H1 (cell line): ENCODE measurements at regions not wholly inside any gene's neighbourhood (a gene's known extent, or its start where the extent isn't known, plus 50 kb on each side); places are given as distances from the start of the nearest gene placed in this dataset.

Source experiments
- CTCF ChIA-PET: fragments of 300-600 bp; sonication (Branson Sonifier 250); formaldehyde crosslinking; loops from one replicate; lab custom pipeline; 2021; ENCODE audit not compliant: partially characterized antibody; lab: Charles Lee
- POLR2A ChIA-PET: fragments of 300-600 bp; sonication (Branson Sonifier 250); formaldehyde crosslinking; loops from one replicate; lab custom pipeline; 2021; ENCODE audit warnings: inconsistent platforms; ENCODE audit not compliant: partially characterized antibody; lab: Charles Lee
- DNase-seq, 2 experiments: peaks; one replicate each; pipeline versions ENCODE4 v3.0.0 to v3.0.0-alpha.2; 2010 to 2022; ENCODE audit warnings: low spot score in 2 of 2, low read depth in 1 of 2, mixed read lengths in 1 of 2
- FAIRE-seq: peaks from 2 replicates; lab custom pipeline; 2011; peaks lifted over from hg19 to GRCh38; lab: Jason Lieb, UNC
- H2AFZ ChIP-seq: 2 replicates; pipeline ENCODE4 v1.8.1; 2012; ENCODE audit warnings: low read length, inconsistent platforms
- H2AK5ac ChIP-seq: 2 replicates; pipeline ENCODE4 v1.6.1; 2013; ENCODE audit warnings: low read depth, low read length
- H2BK120ac ChIP-seq: replicated peaks from 2 replicates; pipeline ENCODE3; 2013; ENCODE audit warnings: low read depth, low read length, inconsistent platforms
- H2BK12ac ChIP-seq: 2 replicates; pipeline ENCODE4 v1.6.1; 2013; ENCODE audit warnings: low read depth, low read length
- H2BK15ac ChIP-seq: 2 replicates; pipeline ENCODE4 v1.6.1; 2013; ENCODE audit warnings: low read length
- H2BK20ac ChIP-seq: 2 replicates; pipeline ENCODE4 v1.6.1; 2013; ENCODE audit warnings: low read length
- H2BK5ac ChIP-seq: 2 replicates; pipeline ENCODE4 v1.6.1; 2013; ENCODE audit warnings: low read depth, low read length
- H3K14ac ChIP-seq: 2 replicates; pipeline ENCODE4 v1.6.1; 2013; ENCODE audit warnings: inconsistent platforms; ENCODE audit not compliant: insufficient read length
- H3K18ac ChIP-seq: 2 replicates; pipeline ENCODE4 v1.6.1; 2013; ENCODE audit warnings: low read length; ENCODE audit errors: extremely low read depth
- H3K23ac ChIP-seq: 2 replicates; pipeline ENCODE4 v1.6.1; 2013; ENCODE audit warnings: inconsistent platforms; ENCODE audit not compliant: insufficient read length
- H3K23me2 ChIP-seq: 2 replicates; pipeline ENCODE4 v1.6.1; 2013; ENCODE audit warnings: low read depth, low read length
- H3K27ac ChIP-seq: 2 replicates; pipeline ENCODE4 v1.6.1; 2011; ENCODE audit warnings: low read depth, low read length, inconsistent platforms
- H3K27me3 ChIP-seq, 4 experiments: replicated peaks in 1 of 4; 1 replicate in 1 of 4; 2 replicates in 3 of 4; pipeline versions ENCODE4 v1.6.1 to v1.8.1; 2011 to 2013; ENCODE audit warnings: low read length in 3 of 4, mild to moderate bottlenecking in 3 of 4, inconsistent platforms in 2 of 4, mixed read lengths in 2 of 4, moderate library complexity in 1 of 4; ENCODE audit not compliant: control insufficient read depth in 3 of 4, insufficient read depth in 3 of 4; ENCODE audit errors: extremely low read depth in 1 of 4
- H3K36me3 ChIP-seq, 4 experiments: 2 replicates each; pipeline versions ENCODE4 v1.6.1 to v1.8.1; 2011 to 2013; ENCODE audit warnings: mild to moderate bottlenecking in 4 of 4, low read length in 3 of 4, moderate library complexity in 2 of 4, control low read depth in 1 of 4, inconsistent platforms in 1 of 4; ENCODE audit not compliant: insufficient read depth in 4 of 4, control insufficient read depth in 2 of 4
- H3K4ac ChIP-seq: replicated peaks from 2 replicates; pipeline ENCODE3; 2013; ENCODE audit warnings: low read length, low read depth, mixed read lengths, inconsistent platforms; ENCODE audit not compliant: insufficient read length
- H3K4me1 ChIP-seq, 4 experiments: replicated peaks in 1 of 4; 1 replicate in 1 of 4; 2 replicates in 3 of 4; pipeline versions ENCODE4 v1.6.1 to v1.8.1; 2011 to 2013; ENCODE audit warnings: low read length in 3 of 4, inconsistent platforms in 2 of 4, mixed read lengths in 1 of 4; ENCODE audit not compliant: insufficient read depth in 4 of 4, control insufficient read depth in 3 of 4
- H3K4me2 ChIP-seq, 2 experiments: 2 replicates each; pipeline versions ENCODE4 v1.6.1 to v1.8.1; 2011 to 2013; ENCODE audit warnings: low read depth in 2 of 2, low read length in 2 of 2, control low read depth in 1 of 2, inconsistent platforms in 1 of 2, mild to moderate bottlenecking in 1 of 2; ENCODE audit not compliant: insufficient read depth in 1 of 2
- H3K4me3 ChIP-seq, 4 experiments: fragments of 200-600, 300-600 bp in 1 of 4; sonication (generic), shearing (Covaris generic), sonication (Bioruptor Twin) in 1 of 4; 2 replicates each; pipeline versions ENCODE4 v1.5.1 to v1.8.1; 2011 to 2016; ENCODE audit warnings: low read length in 4 of 4, low read depth in 3 of 4, control low read depth in 2 of 4, inconsistent platforms in 2 of 4, mild to moderate bottlenecking in 2 of 4, mixed read lengths in 1 of 4, moderate library complexity in 1 of 4; ENCODE audit not compliant: insufficient read depth in 2 of 4; ENCODE audit errors: extremely low read depth in 1 of 4
- H3K56ac ChIP-seq: replicated peaks from 2 replicates; pipeline ENCODE3; 2013; ENCODE audit warnings: low read depth, mild to moderate bottlenecking, mixed read lengths, low read length, inconsistent platforms; ENCODE audit not compliant: insufficient read length
- H3K79me1 ChIP-seq: 2 replicates; pipeline ENCODE4 v1.6.1; 2013; ENCODE audit warnings: low read depth, low read length, control low read depth
- H3K79me2 ChIP-seq, 2 experiments: 2 replicates each; pipeline versions ENCODE4 v1.6.1 to v1.8.1; 2012 to 2013; ENCODE audit warnings: low read length in 2 of 2, mild to moderate bottlenecking in 2 of 2, inconsistent platforms in 1 of 2; ENCODE audit not compliant: insufficient read depth in 2 of 2, control insufficient read depth in 1 of 2
- H3K9ac ChIP-seq, 4 experiments: replicated peaks in 1 of 4; 1 replicate in 1 of 4; 2 replicates in 3 of 4; pipeline versions ENCODE4 v1.6.1 to v1.8.1; 2011 to 2013; ENCODE audit warnings: low read depth in 3 of 4, low read length in 3 of 4, control low read depth in 2 of 4, mild to moderate bottlenecking in 2 of 4, moderate library complexity in 2 of 4, inconsistent platforms in 1 of 4; ENCODE audit errors: extremely low read depth in 1 of 4
- H3K9me3 ChIP-seq, 2 experiments: 2 replicates each; pipeline versions ENCODE4 v1.6.1 to v1.8.1; 2012 to 2013; ENCODE audit warnings: mild to moderate bottlenecking in 2 of 2, moderate library complexity in 2 of 2, control low read depth in 1 of 2, inconsistent platforms in 1 of 2, low read depth in 1 of 2, low read length in 1 of 2, mixed read lengths in 1 of 2; ENCODE audit not compliant: insufficient read depth in 2 of 2
- H4K20me1 ChIP-seq, 2 experiments: replicated peaks in 1 of 2; 2 replicates each; pipeline versions ENCODE3 to v1.8.1; 2011 to 2013; ENCODE audit warnings: inconsistent platforms in 2 of 2, low read length in 2 of 2, mild to moderate bottlenecking in 1 of 2; ENCODE audit not compliant: insufficient read depth in 2 of 2, control insufficient read depth in 1 of 2
- H4K5ac ChIP-seq: 2 replicates; pipeline ENCODE4 v1.6.1; 2013; ENCODE audit warnings: low read length, low read depth, mixed read lengths, inconsistent platforms; ENCODE audit not compliant: insufficient read length
- H4K8ac ChIP-seq: 2 replicates; pipeline ENCODE4 v1.8.0; 2013; ENCODE audit warnings: mild to moderate bottlenecking, moderate library complexity, low read length, inconsistent platforms; ENCODE audit not compliant: insufficient read depth; ENCODE audit errors: extremely low read depth
- H4K91ac ChIP-seq: replicated peaks from 2 replicates; pipeline ENCODE3; 2013; ENCODE audit warnings: low read length, mixed read lengths, inconsistent platforms; ENCODE audit not compliant: insufficient read length
- CBX8 ChIP-seq: fragments of 300-800, 300-1000 bp; sonication (generic); IDR thresholded peaks from 2 replicates; pipeline ENCODE4 v1.7.1; 2016; ENCODE audit warnings: low read depth, low read length, borderline replicate concordance
- WGBS, 2 experiments: shearing (Covaris generic) in 1 of 2; methylation state at CpG; one replicate each; pipeline versions ENCODE4 v1.1.6 to v1.1.7; 2013 to 2015; ENCODE audit warnings: low lambda C conversion rate in 2 of 2, mixed read lengths in 2 of 2, inconsistent platforms in 1 of 2, low coverage in 1 of 2, missing lambda C conversion rate in 1 of 2; ENCODE audit not compliant: insufficient replicate concordance in 2 of 2, insufficient coverage in 1 of 2, insufficient read length in 1 of 2; ENCODE audit errors: extremely low coverage in 1 of 2, missing lambda C conversion rate in 1 of 2; 5-methylcytosine and 5-hydroxymethylcytosine counted together

DNA sequence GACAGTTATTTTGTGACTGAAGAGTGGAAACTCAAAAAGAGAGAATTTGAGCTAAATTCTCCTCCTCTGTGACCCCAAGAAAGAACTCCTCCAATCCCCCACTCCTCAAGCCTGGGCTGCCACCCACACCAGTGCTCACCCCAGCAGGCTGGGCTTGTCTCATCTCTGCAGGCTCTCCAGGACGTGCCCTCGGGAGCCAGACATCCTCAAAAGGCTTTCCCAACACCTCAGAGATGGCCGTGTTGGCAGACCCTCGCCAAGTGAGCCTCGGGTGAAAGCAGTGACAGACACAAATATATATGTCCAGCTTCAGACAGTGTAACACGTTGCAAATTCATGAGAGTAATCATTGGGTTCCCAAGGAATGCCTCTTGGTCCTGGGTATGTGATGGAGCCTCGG lies 377.7 kb upstream of the SALL3 start:
- no peak overlapping the region for H2BK120ac ChIP-seq
- H4K5ac ChIP-seq, result no peak overlapping the region
- no peak overlapping the region for H3K14ac ChIP-seq
- no peak for TF ChIP-seq CBX8
- no peaks in the 10 kb centered on the region for H3K36me3 ChIP-seq
- H3K9me3 ChIP-seq, result no peaks in the 10 kb centered on the region; a peak in 1 of 4 replicates
- H3K9ac ChIP-seq, result no peak overlapping the region
- no peak overlapping the region for H3K4ac ChIP-seq
- no peak overlapping the region for H3K23ac ChIP-seq
- H3K4me3 ChIP-seq, result no peak overlapping the region
- POLR2A ChIA-PET, result no interaction called here
- FAIRE-seq (no peak), DNase-seq (no peak)
- no peak overlapping the region for H2BK20ac ChIP-seq
- no peak overlapping the region for H3K18ac ChIP-seq
- no peak overlapping the region for H3K56ac ChIP-seq
- H2BK5ac ChIP-seq, result no peak overlapping the region
- CTCF ChIA-PET, result interaction anchor here (0.7 to 0.9 kb wide), 2 partner anchors 11 to 18 kb away, joined by 3 read pairs; no protein-coding TSS in a partner anchor
- no peak overlapping the region for H2BK12ac ChIP-seq
- H2AK5ac ChIP-seq, result no peak overlapping the region
- H2BK15ac ChIP-seq, result no peak overlapping the region
- H3K4me1 ChIP-seq, result peaks cover 0 to 4% (median 2%) of the 10 kb centered on the region in 4 experiments; a peak in 4 of 7 replicates
- no peak overlapping the region for H3K27ac ChIP-seq
- no peak overlapping the region for H3K4me2 ChIP-seq
- H3K79me1 ChIP-seq, result no peaks in the 10 kb centered on the region
- no peak overlapping the region for H4K91ac ChIP-seq
- peaks cover 0 to 10% of the 10 kb centered on the region in 2 experiments for H4K20me1 ChIP-seq
- no peak overlapping the region for H4K8ac ChIP-seq
- no peaks in the 10 kb centered on the region for H3K27me3 ChIP-seq
- no peaks in the 10 kb centered on the region for H3K79me2 ChIP-seq
- WGBS, 2 experiments, result 92% methylated on average over 7 of the region's 7 CpGs; no CpG with 5 or more reads in 1 of the 2 experiments
- H2AFZ ChIP-seq, result no peak overlapping the region
- H3K23me2 ChIP-seq, result peaks cover 12% of the 10 kb centered on the region; the same call in 1 of the 2 replicates
